ENCODE measurements at regions not wholly inside any gene's neighbourhood (a gene's known extent, or its start where the extent isn't known, plus 50 kb on each side); places are given as distances from the start of the nearest gene placed in this dataset.

DNA sequence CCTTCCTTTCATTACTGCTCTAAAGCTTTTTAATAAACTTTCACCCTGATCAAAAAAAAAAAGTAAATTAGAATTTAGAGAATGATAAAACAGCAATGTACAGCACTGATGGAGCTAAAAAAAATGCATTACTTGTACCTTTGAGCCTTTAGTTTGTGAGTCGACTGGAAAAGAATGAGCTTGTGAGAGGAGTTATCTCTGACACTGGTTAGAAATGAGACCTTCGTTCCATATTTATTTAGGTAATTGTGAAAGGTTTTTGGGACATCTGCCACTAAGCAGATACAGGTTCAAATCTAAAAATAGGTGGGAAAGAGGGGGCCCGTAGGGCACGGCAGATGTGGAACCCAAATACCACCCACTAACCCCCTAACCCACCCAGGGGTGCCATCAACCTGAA is 376.8 kb downstream of the ICE1 start:
- H3K36me3 ChIP-seq (ENCODE audit: control insufficient read depth in 2 of 2, insufficient read depth in 1 of 2, low read length in 2 of 2): no peaks in the 10 kb centered on the region
- no peaks in the 10 kb centered on the region for H3K9me3 ChIP-seq (ENCODE audit: control insufficient read depth, insufficient read depth, low read depth, low read length)
- H3K4me3 ChIP-seq (ENCODE audit: low read depth, low read length): no peak overlapping the region
- H3K4me1 ChIP-seq (ENCODE audit: control insufficient read depth, insufficient read depth, low read length): no peaks in the 10 kb centered on the region
- CTCF ChIA-PET: interaction anchor here (0.6 kb wide), 1 partner anchor 1973 kb away, joined by 7 read pairs; no protein-coding TSS in a partner anchor
- H3K27ac ChIP-seq (ENCODE audit: extremely low read depth, low read depth, low read length): no peak overlapping the region
- POLR2A ChIA-PET: interaction anchor here (0.5 kb wide), 1 partner anchor 477 kb away, joined by 3 read pairs; no protein-coding TSS in a partner anchor
- no peak for TF ChIP-seq ZFP3 (tag by site-specific recombination; IDR thresholded peaks at IDR 0.05; ENCODE audit: low read depth)
- TF ChIP-seq, protein P1, sequence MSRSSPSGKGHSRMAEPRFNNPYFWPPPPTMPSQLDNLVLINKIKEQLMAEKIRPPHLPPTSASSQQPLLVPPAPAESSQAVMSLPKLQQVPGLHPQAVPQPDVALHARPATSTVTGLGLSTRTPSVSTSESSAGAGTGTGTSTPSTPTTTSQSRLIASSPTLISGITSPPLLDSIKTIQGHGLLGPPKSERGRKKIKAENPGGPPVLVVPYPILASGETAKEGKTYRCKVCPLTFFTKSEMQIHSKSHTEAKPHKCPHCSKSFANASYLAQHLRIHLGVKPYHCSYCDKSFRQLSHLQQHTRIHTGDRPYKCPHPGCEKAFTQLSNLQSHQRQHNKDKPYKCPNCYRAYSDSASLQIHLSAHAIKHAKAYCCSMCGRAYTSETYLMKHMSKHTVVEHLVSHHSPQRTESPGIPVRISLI (tag by site-specific recombination; IDR thresholded peaks at IDR 0.05): no peak
- TF ChIP-seq ZNF654 (tag by site-specific recombination; IDR thresholded peaks at IDR 0.05; ENCODE audit: low read depth): no peak
- no peak for TF ChIP-seq ZNF324 (tag by site-specific recombination; IDR thresholded peaks at IDR 0.05)
- no peak for TF ChIP-seq ZNF473 (tag by site-specific recombination; IDR thresholded peaks at IDR 0.05)
- TF ChIP-seq HOXA7 (CRISPR knock-in tag; IDR thresholded peaks at IDR 0.05; ENCODE audit: borderline replicate concordance): no peak
- TF ChIP-seq ZNF311 (tag by site-specific recombination; IDR thresholded peaks at IDR 0.05; ENCODE audit: borderline replicate concordance): no peak
- no peak for TF ChIP-seq ZNF416 (tag by site-specific recombination; IDR thresholded peaks at IDR 0.05)
- TF ChIP-seq ZNF560 (tag by site-specific recombination; IDR thresholded peaks at IDR 0.05; ENCODE audit: borderline replicate concordance): no peak
- no peak for TF ChIP-seq ZBTB21 (tag by site-specific recombination; IDR thresholded peaks at IDR 0.05)
- TF ChIP-seq MEIS1 (CRISPR knock-in tag; IDR thresholded peaks at IDR 0.05; ENCODE audit: borderline replicate concordance): no peak
- TF ChIP-seq ZNF221 (tag by site-specific recombination; IDR thresholded peaks at IDR 0.05; ENCODE audit: borderline replicate concordance): no peak
- no peak for TF ChIP-seq YY2 (tag by site-specific recombination; IDR thresholded peaks at IDR 0.05)
- TF ChIP-seq YY1 (tag by site-specific recombination; IDR thresholded peaks at IDR 0.05): no peak

DNA sequence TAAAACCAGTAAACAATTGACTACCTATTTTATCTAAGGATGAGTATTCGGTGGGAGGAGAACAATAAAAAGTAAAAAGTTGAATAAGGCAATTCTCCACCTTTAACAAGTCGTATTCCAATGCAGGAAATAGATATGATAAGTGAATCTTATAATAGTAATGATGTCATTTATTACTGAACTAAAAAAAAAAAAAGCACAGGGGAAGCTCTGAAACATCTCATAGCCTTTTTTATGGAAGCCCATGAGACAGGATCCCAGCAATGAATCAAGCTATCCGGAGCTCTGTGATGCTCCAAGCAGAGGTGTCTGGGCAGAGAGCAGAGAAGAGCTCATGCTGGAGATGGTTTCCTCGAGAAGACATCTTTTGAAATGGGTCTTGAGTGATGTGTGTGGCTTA is 376.0 kb downstream of the ICE1 start:
- H3K27ac ChIP-seq (ENCODE audit: extremely low read depth, low read depth, low read length): no peak overlapping the region
- no peaks in the 10 kb centered on the region for H3K36me3 ChIP-seq (ENCODE audit: control insufficient read depth in 2 of 2, insufficient read depth in 1 of 2, low read length in 2 of 2)
- no peak overlapping the region for H3K4me3 ChIP-seq (ENCODE audit: low read depth, low read length)
- H3K4me1 ChIP-seq (ENCODE audit: control insufficient read depth, insufficient read depth, low read length): no peaks in the 10 kb centered on the region
- CTCF ChIA-PET: no interaction called here
- no peaks in the 10 kb centered on the region for H3K9me3 ChIP-seq (ENCODE audit: control insufficient read depth, insufficient read depth, low read depth, low read length)
- TF ChIP-seq SALL2 (tag by site-specific recombination; IDR thresholded peaks at IDR 0.05; ENCODE audit: borderline replicate concordance) (no peak), ZNF391 (tag by site-specific recombination; IDR thresholded peaks at IDR 0.05; ENCODE audit: borderline replicate concordance, low read depth) (no peak)
- TF ChIP-seq, protein P2, sequence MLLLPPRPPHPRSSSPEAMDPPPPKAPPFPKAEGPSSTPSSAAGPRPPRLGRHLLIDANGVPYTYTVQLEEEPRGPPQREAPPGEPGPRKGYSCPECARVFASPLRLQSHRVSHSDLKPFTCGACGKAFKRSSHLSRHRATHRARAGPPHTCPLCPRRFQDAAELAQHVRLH (tag by site-specific recombination; IDR thresholded peaks at IDR 0.05): no peak
- TF ChIP-seq, protein P3, sequence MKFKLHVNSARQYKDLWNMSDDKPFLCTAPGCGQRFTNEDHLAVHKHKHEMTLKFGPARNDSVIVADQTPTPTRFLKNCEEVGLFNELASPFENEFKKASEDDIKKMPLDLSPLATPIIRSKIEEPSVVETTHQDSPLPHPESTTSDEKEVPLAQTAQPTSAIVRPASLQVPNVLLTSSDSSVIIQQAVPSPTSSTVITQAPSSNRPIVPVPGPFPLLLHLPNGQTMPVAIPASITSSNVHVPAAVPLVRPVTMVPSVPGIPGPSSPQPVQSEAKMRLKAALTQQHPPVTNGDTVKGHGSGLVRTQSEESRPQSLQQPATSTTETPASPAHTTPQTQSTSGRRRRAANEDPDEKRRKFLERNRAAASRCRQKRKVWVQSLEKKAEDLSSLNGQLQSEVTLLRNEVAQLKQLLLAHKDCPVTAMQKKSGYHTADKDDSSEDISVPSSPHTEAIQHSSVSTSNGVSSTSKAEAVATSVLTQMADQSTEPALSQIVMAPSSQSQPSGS (tag by site-specific recombination; IDR thresholded peaks at IDR 0.05; ENCODE audit: low read depth): peak; percentile 74
- POLR2A ChIA-PET: interaction anchor here (0.5 kb wide), 1 partner anchor 477 kb away, joined by 3 read pairs; no protein-coding TSS in a partner anchor

DNA sequence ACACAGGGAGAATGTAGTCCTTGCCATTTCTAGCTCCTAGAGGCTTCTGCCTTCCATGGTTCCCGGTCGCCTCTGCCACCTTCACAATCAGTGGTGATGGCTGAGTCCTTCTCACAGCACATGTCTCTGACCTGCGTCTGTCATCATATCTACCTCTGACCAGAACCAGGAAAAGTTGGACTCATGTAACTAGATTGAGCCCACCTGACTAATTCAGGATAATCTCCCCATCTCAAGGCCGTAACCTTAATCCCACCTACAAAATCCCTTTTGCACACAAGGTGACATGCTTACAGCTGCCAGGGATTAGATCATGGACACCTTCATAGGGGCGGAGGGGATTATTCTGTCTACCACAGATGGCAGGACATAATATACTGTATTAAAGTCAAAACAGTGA is 375.6 kb downstream of the ICE1 start:
- Histone ChIP-seq H3K9me3 (ENCODE audit: control insufficient read depth, insufficient read depth, low read depth, low read length) (no peaks in the 10 kb centered on the region), H3K4me3 (ENCODE audit: low read depth, low read length) (no peak overlapping the region), H3K27ac (ENCODE audit: extremely low read depth, low read depth, low read length) (no peak overlapping the region), H3K36me3 (ENCODE audit: control insufficient read depth in 2 of 2, insufficient read depth in 1 of 2, low read length in 2 of 2) (no peaks in the 10 kb centered on the region), H3K4me1 (ENCODE audit: control insufficient read depth, insufficient read depth, low read length) (no peaks in the 10 kb centered on the region)
- ChIA-PET POLR2A (no interaction called here), CTCF (no interaction called here)
- TF ChIP-seq, protein P4, sequence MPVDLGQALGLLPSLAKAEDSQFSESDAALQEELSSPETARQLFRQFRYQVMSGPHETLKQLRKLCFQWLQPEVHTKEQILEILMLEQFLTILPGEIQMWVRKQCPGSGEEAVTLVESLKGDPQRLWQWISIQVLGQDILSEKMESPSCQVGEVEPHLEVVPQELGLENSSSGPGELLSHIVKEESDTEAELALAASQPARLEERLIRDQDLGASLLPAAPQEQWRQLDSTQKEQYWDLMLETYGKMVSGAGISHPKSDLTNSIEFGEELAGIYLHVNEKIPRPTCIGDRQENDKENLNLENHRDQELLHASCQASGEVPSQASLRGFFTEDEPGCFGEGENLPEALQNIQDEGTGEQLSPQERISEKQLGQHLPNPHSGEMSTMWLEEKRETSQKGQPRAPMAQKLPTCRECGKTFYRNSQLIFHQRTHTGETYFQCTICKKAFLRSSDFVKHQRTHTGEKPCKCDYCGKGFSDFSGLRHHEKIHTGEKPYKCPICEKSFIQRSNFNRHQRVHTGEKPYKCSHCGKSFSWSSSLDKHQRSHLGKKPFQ (tag by site-specific recombination; IDR thresholded peaks at IDR 0.05): no peak
- TF ChIP-seq, protein P5, sequence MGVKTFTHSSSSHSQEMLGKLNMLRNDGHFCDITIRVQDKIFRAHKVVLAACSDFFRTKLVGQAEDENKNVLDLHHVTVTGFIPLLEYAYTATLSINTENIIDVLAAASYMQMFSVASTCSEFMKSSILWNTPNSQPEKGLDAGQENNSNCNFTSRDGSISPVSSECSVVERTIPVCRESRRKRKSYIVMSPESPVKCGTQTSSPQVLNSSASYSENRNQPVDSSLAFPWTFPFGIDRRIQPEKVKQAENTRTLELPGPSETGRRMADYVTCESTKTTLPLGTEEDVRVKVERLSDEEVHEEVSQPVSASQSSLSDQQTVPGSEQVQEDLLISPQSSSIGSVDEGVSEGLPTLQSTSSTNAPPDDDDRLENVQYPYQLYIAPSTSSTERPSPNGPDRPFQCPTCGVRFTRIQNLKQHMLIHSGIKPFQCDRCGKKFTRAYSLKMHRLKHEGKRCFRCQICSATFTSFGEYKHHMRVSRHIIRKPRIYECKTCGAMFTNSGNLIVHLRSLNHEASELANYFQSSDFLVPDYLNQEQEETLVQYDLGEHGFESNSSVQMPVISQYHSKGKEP (tag by site-specific recombination; IDR thresholded peaks at IDR 0.05): no peak
- TF ChIP-seq KLF7 (tag by site-specific recombination; IDR thresholded peaks at IDR 0.05; ENCODE audit: borderline replicate concordance): no peak
- no peak for TF ChIP-seq ZNF48 (tag by site-specific recombination; IDR thresholded peaks at IDR 0.05)
- TF ChIP-seq, protein P6, sequence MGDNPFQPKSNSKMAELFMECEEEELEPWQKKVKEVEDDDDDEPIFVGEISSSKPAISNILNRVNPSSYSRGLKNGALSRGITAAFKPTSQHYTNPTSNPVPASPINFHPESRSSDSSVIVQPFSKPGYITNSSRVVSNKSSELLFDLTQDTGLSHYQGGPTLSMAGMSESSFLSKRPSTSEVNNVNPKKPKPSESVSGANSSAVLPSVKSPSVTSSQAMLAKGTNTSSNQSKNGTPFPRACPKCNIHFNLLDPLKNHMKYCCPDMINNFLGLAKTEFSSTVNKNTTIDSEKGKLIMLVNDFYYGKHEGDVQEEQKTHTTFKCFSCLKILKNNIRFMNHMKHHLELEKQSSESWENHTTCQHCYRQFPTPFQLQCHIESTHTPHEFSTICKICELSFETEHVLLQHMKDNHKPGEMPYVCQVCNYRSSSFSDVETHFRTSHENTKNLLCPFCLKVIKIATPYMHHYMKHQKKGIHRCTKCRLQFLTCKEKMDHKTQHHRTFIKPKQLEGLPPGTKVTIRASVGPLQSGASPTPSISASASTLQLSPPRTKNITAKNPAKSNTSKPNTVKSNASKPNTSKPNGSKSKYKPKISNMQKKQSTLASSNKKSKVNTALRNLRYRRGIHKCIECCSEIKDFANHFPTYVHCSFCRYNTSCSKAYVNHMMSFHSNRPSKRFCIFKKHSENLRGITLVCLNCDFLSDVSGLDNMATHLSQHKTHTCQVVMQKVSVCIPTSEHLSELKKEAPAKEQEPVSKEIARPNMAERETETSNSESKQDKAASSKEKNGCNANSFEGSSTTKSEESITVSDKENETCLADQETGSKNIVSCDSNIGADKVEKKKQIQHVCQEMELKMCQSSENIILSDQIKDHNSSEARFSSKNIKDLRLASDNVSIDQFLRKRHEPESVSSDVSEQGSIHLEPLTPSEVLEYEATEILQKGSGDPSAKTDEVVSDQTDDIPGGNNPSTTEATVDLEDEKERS (tag by site-specific recombination; IDR thresholded peaks at IDR 0.05): no peak
